ENCODE measurements at regions not wholly inside any gene's neighbourhood (a gene's known extent, or its start where the extent isn't known, plus 50 kb on each side); places are given as distances from the start of the nearest gene placed in this dataset.
A peak's percentile ranks its signal among the peaks of the same experiment; 100 is the strongest.

DNA sequence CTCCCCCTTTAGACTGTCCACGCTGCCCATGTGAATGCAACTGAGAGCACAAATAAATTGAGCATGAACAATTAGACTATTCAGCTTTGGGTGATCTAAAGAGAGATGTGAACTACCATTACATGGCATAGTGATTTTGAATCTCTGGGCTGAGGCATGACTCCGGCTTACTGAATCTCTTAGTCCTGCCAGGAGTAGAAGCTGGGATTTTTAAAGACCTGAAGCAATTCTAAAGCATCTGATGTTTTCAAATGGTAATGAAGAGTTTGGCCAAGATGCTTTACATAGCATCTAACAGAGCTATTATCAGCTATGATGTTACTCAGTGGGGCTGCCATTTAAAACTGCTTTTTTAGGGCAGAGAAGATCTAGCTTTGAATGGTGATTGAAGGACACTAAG is 1059.1 kb downstream of the SORCS3 start:
- H3K27ac ChIP-seq: no peak overlapping the region
- TF ChIP-seq, protein P1, sequence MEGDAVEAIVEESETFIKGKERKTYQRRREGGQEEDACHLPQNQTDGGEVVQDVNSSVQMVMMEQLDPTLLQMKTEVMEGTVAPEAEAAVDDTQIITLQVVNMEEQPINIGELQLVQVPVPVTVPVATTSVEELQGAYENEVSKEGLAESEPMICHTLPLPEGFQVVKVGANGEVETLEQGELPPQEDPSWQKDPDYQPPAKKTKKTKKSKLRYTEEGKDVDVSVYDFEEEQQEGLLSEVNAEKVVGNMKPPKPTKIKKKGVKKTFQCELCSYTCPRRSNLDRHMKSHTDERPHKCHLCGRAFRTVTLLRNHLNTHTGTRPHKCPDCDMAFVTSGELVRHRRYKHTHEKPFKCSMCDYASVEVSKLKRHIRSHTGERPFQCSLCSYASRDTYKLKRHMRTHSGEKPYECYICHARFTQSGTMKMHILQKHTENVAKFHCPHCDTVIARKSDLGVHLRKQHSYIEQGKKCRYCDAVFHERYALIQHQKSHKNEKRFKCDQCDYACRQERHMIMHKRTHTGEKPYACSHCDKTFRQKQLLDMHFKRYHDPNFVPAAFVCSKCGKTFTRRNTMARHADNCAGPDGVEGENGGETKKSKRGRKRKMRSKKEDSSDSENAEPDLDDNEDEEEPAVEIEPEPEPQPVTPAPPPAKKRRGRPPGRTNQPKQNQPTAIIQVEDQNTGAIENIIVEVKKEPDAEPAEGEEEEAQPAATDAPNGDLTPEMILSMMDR (conservative IDR thresholded peaks at IDR 0.05): no peak

DNA sequence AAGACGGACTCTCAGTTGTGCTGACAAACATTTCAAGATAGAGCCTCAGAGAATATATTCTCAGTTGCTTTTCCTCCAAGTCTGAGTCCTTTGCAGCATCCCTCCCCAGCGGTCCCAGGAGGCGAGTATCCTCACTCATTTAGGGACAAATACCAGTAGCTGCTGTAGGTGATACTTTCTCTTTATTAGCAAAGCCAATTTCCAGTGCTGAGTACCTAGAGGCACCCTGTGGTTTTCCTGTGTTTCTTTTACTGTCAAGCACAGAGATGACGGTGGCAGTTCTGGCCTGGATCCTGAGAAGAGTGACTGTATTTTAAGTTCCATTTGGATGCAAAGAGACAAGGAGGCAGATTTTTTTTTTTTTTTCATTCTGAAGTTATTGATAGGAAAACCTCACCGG is 1058.4 kb downstream of the SORCS3 start:
- H3K27ac ChIP-seq: no peak overlapping the region
- TF ChIP-seq, protein P1 (conservative IDR thresholded peaks at IDR 0.05): no peak

GRCh38 chr10:105698592-105698991 is 1057.5 kb downstream of the SORCS3 start:
- TF ChIP-seq, protein P1 (conservative IDR thresholded peaks at IDR 0.05): no peak
- H3K27ac ChIP-seq: no peak overlapping the region

GRCh38 chr10:105697290-105697780 is 1056.2 kb downstream of the SORCS3 start:
- TF ChIP-seq, protein P1 (conservative IDR thresholded peaks at IDR 0.05): no peak
- H3K27ac ChIP-seq: no peak overlapping the region

DNA sequence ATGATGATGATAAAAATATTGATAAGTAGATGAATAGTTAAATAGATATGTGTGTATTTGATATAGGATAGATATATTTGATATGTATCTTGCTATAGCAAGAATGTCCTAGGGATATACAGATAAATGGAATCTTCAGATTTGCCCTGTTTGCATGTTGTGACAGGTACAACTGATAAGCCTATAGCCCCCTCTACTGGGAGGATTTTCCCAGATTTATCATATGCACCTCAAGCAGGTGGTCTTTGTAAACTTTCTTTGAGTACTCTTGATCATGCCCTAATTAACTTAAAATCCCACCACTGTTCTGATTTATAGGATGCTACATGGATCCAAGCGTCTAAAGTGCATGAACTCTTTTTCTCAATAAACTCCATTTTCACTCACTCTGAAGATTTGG is 1050.7 kb downstream of the SORCS3 start:
- TF ChIP-seq, protein P1 (conservative IDR thresholded peaks at IDR 0.05): peak; percentile 21
- H3K27ac ChIP-seq: no peak overlapping the region

- H3K27ac ChIP-seq: no peak overlapping the region
- TF ChIP-seq, protein P1 (conservative IDR thresholded peaks at IDR 0.05): no peak
Measured at GRCh38 chr10:105682911-105683310, 1041.8 kb downstream of the SORCS3 start.

GRCh38 chr10:105681051-105681450 is 1040.0 kb downstream of the SORCS3 start:
- TF ChIP-seq, protein P1 (conservative IDR thresholded peaks at IDR 0.05): no peak
- H3K27ac ChIP-seq: no peak overlapping the region

Measured in VCaP (cell line).